ENCODE measurements at regions not wholly inside any gene's neighbourhood (a gene's known extent, or its start where the extent isn't known, plus 50 kb on each side); places are given as distances from the start of the nearest gene placed in this dataset.

DNA sequence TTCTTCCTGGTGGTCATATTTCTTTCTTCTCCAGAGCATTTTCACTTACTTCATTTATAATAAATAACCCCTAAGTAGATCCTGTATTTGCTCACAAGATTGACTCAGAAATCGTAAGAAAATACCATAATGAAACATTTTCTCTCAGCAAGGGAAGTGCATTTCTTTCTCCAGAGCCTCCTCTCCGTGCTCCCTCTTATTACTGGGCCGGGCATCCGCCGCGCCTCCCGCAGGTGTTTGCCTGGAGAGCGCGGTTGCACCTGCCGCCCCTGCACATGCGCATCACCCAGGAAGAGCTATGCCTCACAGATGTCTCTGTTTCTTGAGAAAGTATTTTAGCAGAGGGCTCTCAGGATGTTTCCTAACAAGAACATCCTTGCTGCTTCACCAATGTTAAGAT lies 509.2 kb downstream of the TCERG1L start:
- TF ChIP-seq, protein P1, sequence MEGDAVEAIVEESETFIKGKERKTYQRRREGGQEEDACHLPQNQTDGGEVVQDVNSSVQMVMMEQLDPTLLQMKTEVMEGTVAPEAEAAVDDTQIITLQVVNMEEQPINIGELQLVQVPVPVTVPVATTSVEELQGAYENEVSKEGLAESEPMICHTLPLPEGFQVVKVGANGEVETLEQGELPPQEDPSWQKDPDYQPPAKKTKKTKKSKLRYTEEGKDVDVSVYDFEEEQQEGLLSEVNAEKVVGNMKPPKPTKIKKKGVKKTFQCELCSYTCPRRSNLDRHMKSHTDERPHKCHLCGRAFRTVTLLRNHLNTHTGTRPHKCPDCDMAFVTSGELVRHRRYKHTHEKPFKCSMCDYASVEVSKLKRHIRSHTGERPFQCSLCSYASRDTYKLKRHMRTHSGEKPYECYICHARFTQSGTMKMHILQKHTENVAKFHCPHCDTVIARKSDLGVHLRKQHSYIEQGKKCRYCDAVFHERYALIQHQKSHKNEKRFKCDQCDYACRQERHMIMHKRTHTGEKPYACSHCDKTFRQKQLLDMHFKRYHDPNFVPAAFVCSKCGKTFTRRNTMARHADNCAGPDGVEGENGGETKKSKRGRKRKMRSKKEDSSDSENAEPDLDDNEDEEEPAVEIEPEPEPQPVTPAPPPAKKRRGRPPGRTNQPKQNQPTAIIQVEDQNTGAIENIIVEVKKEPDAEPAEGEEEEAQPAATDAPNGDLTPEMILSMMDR (IDR thresholded peaks at IDR 0.05 in 4 of 5, conservative IDR thresholded peaks at IDR 0.05 in 1 of 5), result no peak
- no peak for TF ChIP-seq POLR2A (IDR thresholded peaks at IDR 0.05)
